ENCODE measurements at regions not wholly inside any gene's neighbourhood (a gene's known extent, or its start where the extent isn't known, plus 50 kb on each side); places are given as distances from the start of the nearest gene placed in this dataset.

DNA sequence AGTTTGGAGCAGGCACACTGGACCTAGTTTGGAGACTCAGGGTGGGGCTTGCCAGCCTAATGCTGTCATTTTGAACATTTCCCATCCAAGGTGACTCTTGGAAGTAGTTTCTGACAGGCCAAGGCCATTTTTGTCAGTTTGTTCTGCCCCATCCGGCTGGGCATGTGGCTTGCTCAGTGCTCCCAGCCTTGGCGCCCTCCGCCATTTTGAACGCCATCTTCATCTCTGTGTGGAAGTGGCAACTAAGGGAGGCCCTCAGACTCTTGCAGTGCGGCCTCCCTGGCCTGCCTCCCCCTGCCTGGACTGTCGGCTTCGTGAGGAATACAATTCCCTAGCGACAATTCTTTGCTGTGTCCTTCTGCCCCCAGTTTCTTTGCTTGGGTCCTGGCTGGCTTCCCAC is 150.6 kb upstream of the RGMA start:
- no peak for DNase-seq (ENCODE audit: low spot score)

GRCh38 chr15:93238641-93239040 is 149.6 kb upstream of the RGMA start:
- no peak for DNase-seq (ENCODE audit: low spot score)

GRCh38 chr15:93235926-93236780 is 147.1 kb upstream of the RGMA start:
- no peak for DNase-seq (ENCODE audit: low spot score)

DNA sequence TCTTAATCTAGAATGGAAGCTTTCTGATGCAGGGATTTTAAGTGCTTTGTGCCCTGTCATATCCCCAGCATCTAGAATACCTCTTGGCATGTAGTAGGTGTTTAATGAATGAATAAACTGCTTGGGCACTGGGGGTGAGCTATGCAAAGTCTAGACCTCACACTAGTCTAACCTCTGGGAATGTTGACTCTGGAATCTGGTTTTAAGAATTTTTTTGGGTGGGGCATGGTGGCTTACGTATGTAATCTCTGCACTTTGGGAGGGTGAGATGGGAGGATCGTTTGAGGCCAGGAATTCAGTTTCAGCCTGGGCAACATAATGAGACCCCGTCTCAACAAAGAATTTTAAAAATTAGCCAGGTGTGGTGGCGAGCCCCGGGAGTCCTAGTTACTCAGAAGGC is 146.3 kb upstream of the RGMA start:
- no peak for DNase-seq (ENCODE audit: low spot score)

DNA sequence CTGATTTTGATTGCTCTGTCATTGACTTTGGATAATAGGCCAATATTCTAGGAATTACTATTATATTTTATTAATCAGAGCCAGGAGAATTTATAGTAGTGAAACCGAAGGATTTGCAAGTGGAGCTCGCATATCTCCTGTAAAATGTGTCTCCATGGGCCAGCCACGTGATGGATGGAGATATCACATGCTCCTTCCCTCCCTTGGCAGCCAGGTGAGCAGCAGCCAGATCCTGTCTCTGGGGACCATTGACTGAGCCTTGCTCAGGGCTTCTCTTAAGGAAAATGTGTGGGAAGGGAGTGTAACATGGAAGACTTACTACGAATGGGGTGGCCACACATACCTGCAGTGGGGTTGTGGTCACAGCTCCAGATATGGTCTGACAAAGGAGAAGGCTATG is 144.7 kb upstream of the RGMA start:
- no peak for DNase-seq (ENCODE audit: low spot score)

DNA sequence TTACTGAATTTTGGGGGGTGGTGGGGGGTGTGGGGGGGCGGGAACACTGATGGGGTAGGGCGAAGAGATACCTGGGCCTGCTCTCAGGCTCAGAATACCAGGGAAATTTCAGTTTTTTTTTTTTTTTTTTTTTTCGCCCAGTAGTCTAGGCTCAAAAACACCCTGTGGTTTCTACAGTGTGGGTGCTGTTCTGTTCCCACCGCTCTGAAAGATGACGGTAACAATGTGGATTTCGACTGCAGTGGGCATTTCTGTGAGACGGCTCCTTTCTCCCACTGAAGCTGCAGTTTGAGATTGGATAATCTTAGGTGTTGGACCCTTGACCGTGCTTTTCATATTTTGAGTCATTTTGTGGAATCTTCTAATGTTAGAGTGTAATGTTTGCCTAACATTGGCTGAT is 143.8 kb upstream of the RGMA start:
- DNase-seq (ENCODE audit: low spot score): no peak

DNA sequence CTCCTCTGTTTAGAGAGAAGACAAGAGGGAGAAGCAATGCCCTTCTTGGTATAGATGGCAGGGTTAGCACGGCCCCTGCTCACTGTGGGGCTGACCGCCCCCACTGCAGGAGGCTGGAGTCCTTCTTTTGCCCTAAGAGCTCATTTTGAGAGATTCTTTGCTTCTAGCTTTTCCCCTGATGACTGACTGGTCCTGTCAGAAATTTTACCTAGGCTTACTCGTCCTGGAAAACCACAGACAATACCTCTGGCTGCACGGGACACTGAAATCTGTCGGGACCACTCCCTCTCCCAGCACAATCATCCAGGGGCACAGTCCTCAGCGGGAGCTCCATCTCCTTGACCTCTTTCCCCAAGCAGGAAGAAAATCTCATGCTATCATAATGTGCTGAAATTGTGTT is 143.0 kb upstream of the RGMA start:
- DNase-seq (ENCODE audit: low spot score): no peak

DNA sequence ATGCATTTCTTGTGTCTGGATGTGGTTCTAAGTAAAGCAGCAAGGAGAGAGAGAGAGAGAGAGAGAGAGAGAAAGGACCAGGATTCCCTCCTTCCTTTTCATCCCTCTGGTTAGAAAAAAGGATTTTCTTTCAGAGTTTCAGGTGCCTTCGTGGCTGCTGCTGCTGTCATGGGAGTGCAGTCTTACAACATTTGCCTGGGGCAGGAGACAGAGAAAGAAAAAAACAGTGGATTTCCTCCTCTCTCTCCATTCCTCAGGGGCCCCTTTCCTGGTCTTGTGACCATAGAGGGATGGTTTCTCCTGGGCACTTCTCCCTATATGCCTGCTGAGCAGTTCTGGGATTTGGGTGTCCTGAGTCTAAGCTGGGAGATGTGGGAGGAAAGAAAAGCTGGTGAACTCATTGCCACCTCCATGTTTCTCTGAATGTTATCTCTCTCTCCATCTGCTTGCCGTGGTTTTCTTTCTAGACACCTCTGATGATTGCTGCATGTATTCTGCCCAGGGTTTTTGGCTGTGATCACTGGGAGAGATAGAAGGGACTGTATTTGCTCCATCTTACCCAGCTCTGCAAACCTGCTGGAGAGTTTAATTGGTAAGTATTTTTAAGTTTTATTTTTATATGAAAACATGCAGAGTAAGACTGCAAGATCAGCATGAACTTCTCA is 142.4 kb upstream of the RGMA start:
- DNase-seq (ENCODE audit: low spot score): no peak

GRCh38 chr15:93228546-93228945 is 139.5 kb upstream of the RGMA start:
- no peak for DNase-seq (ENCODE audit: low spot score)

- DNase-seq (ENCODE audit: low spot score): no peak
Measured at GRCh38 chr15:93223803-93224202, 134.8 kb upstream of the RGMA start.

- DNase-seq (ENCODE audit: low spot score): no peak
Measured at GRCh38 chr15:93221759-93222158, 132.7 kb upstream of the RGMA start.

DNA sequence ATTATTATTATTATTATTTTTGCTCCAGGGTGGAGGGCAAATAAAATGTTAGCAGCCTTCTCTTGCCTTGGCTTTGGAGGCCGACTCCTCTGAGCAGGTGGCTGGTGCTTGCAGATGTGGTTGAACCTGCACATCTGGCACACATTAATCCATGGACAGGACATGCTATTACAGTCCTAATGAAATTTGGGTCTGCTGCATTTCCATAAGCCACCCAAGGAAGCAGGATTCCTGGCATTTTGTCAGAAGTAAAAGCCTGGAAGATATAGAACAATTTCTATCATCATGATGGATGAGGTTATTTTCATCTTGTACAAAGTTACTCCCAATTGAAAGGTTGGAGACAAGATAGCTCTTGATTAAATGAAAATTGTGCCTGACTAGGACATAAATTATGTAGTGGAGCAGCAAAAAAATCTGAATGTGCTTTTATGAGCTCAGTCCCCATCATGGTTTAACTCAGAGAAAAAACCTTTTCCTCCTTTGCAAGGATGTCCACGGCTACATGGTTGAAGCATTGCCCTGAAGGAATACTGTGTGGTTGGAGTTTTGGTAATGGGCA is 130.9 kb upstream of the RGMA start:
- no peak for DNase-seq (ENCODE audit: low spot score)

DNA sequence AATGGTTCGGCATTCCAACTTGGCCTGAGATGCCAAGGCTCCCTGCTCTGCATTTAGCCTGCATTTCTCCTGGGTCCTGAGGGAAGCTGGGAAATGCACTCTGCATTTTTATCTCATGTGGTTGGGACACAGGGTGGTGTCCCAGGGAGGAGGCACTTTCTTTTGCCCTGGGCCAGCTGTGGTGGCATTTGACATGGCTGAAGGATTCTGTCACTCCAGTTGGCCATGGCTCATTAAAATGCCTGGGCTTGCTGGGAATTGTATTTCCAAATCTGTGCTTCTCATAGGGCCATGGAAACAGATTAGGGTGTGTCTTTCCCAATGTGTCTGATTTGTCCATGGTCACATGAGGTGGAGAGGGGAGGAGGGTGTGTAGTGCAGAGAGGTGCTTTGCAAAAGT is 128.3 kb upstream of the RGMA start:
- DNase-seq (ENCODE audit: low spot score): no peak

- no peak for DNase-seq (ENCODE audit: low spot score)
Measured at GRCh38 chr15:93214106-93214505, 125.1 kb upstream of the RGMA start.

- peak; percentile 5 for DNase-seq (ENCODE audit: low spot score)
Measured at GRCh38 chr15:93213281-93213680, 124.3 kb upstream of the RGMA start.

DNA sequence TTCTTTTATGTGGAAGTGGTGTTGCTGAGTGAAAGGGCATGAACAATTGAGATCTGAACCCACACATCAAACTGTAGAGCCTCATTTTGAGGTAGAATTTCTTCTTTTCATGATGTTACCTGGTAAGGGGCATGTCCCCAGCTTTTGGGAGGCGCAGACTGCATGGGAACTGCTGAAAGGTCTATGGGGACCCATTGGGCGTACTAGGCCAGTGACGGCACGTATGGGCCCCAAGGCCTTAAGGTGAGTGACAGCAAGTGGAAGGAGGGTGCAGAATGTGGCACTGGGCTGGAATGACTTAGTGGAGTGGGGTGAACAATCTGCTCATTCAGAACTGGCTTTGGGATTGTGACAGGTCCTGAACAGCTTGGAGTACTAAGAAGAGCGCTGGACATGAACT is 123.6 kb upstream of the RGMA start:
- DNase-seq (ENCODE audit: low spot score): no peak

DNA sequence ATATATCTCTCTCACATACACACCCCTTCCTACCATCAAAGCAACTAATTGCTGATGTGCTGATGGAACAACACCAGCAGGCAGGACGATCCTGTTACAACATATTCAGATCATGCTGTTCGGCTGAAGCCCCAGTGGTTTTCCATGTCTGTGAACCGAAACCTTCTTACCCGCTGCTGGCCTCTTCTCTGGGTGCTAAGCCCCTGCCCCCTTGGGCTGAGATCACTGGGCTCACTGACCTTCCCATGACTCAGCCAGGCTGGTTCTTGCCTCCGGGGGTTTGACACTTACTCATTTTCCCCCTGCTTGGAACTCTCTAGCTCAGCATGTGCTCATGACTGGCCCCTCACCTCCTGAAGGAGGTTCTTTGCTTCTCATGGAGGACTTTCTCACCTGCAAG is 122.0 kb upstream of the RGMA start:
- no peak for DNase-seq (ENCODE audit: low spot score)

DNA sequence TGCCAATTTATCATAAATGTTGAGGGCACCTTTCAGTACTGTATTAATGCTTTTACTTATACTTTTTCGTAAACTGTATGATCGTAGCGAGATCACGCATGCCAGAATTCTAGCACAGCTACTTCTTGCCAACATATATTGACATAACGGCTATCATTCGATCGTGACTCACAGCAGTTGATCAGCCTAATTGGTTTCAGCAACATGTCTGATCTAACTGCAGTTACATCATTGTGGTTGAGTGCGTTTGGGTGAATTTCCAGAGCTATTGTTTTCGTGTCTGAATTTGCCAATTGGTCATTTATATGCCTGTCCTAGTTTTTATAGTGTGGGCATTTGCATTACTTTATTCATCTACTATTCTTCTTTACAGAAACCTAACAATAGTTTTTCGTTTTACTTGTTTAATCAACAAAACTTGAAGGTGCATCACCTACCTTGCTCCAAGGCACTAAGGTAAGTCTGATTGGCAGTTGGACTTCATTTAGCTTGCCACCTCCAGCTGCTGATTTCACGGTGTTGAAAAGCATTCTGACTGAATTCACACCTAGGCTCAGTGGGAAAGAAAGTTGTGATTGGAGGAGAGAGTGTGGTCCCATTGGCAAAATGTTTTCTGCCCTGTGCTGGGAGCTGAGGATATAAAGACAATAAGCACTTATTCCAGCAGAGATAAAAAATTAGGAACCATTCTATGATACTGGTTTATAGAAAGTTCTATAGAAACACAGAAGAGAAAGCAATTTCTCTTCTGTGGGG is 120.9 kb upstream of the RGMA start:
- DNase-seq (ENCODE audit: low spot score): no peak

GRCh38 chr15:93206893-93207292 is 117.9 kb upstream of the RGMA start:
- no peak for DNase-seq (ENCODE audit: low spot score)

DNA sequence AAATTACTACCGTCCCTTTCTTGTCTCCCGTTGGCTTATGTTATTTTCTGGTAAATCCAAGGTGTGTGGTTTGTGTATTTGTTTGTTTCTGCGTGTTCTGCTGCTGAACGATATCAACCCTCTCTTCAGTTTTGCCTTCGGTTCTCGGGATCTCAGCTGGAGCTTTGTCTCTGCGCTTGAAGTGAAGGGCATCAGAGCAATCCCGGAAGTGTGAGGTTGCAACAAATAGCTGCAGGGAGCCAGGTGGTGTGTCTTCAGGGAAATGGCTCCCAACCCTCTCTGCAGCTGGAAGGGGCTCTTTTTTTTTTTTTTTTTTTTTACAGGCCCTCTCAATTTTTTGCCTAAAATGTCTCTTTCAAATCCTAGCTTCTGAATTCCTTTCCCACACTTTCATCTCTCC is 116.4 kb upstream of the RGMA start:
- DNase-seq (ENCODE audit: low spot score): no peak

DNA sequence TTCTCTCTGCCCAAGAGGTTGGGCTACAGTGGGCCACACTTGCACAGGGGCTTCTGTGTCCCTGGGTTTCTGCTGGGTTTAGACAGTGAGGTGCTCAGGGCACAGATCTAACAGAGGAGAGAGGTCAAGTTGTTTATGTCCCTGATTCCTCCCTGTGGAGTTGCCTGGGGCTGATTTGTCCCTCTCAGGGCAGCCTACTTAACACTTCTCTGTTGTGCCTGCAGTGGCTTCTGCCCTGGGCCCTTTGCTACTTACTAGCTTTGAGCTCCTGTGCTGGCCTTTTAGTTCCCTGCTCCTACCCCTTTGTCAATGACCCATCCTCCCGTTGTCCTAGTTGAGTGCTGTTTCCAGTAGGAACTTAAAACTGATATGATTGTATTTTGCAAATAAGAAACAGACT is 114.0 kb upstream of the RGMA start:
- no peak for DNase-seq (ENCODE audit: low spot score)

DNA sequence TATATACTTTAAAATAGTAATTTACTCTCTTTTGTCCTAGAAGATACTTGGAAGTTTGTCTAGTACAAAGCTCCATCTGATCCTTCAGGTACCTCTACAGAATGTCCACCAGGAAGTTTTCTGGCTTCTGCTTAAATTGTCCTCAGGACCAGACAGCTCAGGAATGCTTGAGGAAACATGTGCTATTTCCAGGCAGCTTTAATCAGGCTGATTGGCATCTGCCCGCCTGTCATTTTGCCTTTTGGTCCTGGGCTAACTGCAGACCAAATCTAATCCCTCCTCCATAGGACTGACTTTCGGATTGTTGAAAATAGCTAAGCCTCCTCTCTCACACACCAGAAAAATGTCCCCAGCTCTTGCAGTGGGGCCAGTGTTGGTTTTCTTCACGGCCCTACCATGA is 113.4 kb upstream of the RGMA start:
- no peak for DNase-seq (ENCODE audit: low spot score)

DNA sequence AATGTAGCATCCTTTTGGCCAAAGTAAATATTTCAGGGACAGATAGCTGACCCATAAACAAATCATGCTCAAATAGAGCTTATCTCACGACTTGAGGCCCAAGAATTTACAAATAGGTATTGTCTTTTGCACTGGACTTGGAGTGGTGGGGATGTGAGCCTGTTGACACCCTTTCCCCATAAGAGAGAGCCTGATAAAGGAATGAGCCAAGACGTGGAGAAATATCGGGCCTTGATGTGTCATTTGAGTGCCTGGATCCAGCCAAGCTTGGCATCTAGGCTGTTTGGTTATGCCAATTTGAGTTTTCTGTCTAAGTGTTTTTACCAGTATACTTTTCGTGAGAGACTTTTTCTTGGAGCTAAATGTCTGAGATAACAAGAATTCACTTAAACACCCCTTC is 112.9 kb upstream of the RGMA start:
- DNase-seq (ENCODE audit: low spot score): no peak

Measured in cerebellar cortex (tissue), 1 donor.